Thymus (tissue), 11 donors: ENCODE measurements at regions not wholly inside any gene's neighbourhood (a gene's known extent, or its start where the extent isn't known, plus 50 kb on each side); places are given as distances from the start of the nearest gene placed in this dataset.

Experiments used
- DNase-seq, 9 donors: peaks; one replicate each; pipeline ENCODE4 v3.0.0-alpha.2; 2013; ENCODE audit warnings: low spot score in 9 of 9, low read depth in 6 of 9, missing footprints in 1 of 9
- H3K27ac ChIP-seq, 2 donors: one replicate each; pipeline ENCODE4 v1.5.1; 2013; ENCODE audit warnings: control low read depth in 1 of 2, low read depth in 1 of 2, low read length in 1 of 2, mild to moderate bottlenecking in 1 of 2, moderate library complexity in 1 of 2
- H3K27me3 ChIP-seq, 2 donors: one replicate each; pipeline ENCODE4 v1.5.1; 2013; ENCODE audit warnings: low read length in 1 of 2; ENCODE audit not compliant: control insufficient read depth in 2 of 2, insufficient read depth in 1 of 2
- H3K36me3 ChIP-seq, 2 donors: one replicate each; pipeline ENCODE4 v1.5.1; 2013; ENCODE audit warnings: low read length in 1 of 2, mild to moderate bottlenecking in 1 of 2, moderate library complexity in 1 of 2; ENCODE audit not compliant: control insufficient read depth in 2 of 2, insufficient read depth in 2 of 2
- H3K4me1 ChIP-seq, 2 donors: one replicate each; pipeline ENCODE4 v1.5.1; 2013; ENCODE audit warnings: low read length in 2 of 2; ENCODE audit not compliant: control insufficient read depth in 2 of 2, insufficient read depth in 2 of 2
- H3K4me3 ChIP-seq, 2 donors: one replicate each; pipeline ENCODE4 v1.5.1; 2013; ENCODE audit warnings: low read length in 2 of 2, control low read depth in 1 of 2, mild to moderate bottlenecking in 1 of 2
- H3K9me3 ChIP-seq, 2 donors: one replicate each; pipeline ENCODE4 v1.5.1; 2013; ENCODE audit warnings: low read length in 1 of 2, mild to moderate bottlenecking in 1 of 2; ENCODE audit not compliant: control insufficient read depth in 2 of 2, insufficient read depth in 1 of 2
- WGBS: extraction: QIAGEN DNeasy Blood & Tissue Kit; methylation state at CpG from one replicate; pipeline ENCODE4 v1.1.7; 2013; 5-methylcytosine and 5-hydroxymethylcytosine counted together
- donor health status: healthy.

GRCh38 chr4:134313591-134313990, 112.0 kb upstream of the PABPC4L start:
- WGBS = 85% methylated on average over 2 of the region's 2 CpGs
- Histone ChIP-seq H3K27ac (no peak overlapping the region), H3K36me3 (no peaks in the 10 kb centered on the region), H3K4me3 (no peak overlapping the region), H3K4me1 (no peaks in the 10 kb centered on the region), H3K27me3 (no peaks in the 10 kb centered on the region), H3K9me3 (no peaks in the 10 kb centered on the region)
- no peak for DNase-seq

- H3K27me3 ChIP-seq = no peaks in the 10 kb centered on the region
- no peak overlapping the region for H3K4me3 ChIP-seq
- 91% methylated on average over 2 of the region's 2 CpGs for WGBS
- DNase-seq = no peak
- no peaks in the 10 kb centered on the region for H3K4me1 ChIP-seq
- H3K9me3 ChIP-seq = no peaks in the 10 kb centered on the region
- H3K36me3 ChIP-seq = no peaks in the 10 kb centered on the region
- no peak overlapping the region for H3K27ac ChIP-seq
Measured at GRCh38 chr4:134309715-134310114, 108.1 kb upstream of the PABPC4L start.

- Histone ChIP-seq H3K9me3 (no peaks in the 10 kb centered on the region), H3K27me3 (no peaks in the 10 kb centered on the region), H3K4me3 (no peak overlapping the region), H3K4me1 (no peaks in the 10 kb centered on the region), H3K36me3 (no peaks in the 10 kb centered on the region), H3K27ac (no peak overlapping the region)
- DNase-seq = no peak
Measured at GRCh38 chr4:134308910-134309309, 107.3 kb upstream of the PABPC4L start.

- H3K36me3 ChIP-seq = no peaks in the 10 kb centered on the region
- no peaks in the 10 kb centered on the region for H3K9me3 ChIP-seq
- H3K27me3 ChIP-seq = no peaks in the 10 kb centered on the region
- no peak for DNase-seq
- H3K27ac ChIP-seq = no peak overlapping the region
- H3K4me1 ChIP-seq = no peaks in the 10 kb centered on the region
- no peak overlapping the region for H3K4me3 ChIP-seq
Measured at GRCh38 chr4:134298313-134298712, 96.7 kb upstream of the PABPC4L start.

GRCh38 chr4:134297765-134298164, 96.2 kb upstream of the PABPC4L start:
- no peaks in the 10 kb centered on the region for H3K4me1 ChIP-seq
- H3K9me3 ChIP-seq = no peaks in the 10 kb centered on the region
- H3K4me3 ChIP-seq = no peak overlapping the region
- no peak for DNase-seq
- H3K36me3 ChIP-seq = no peaks in the 10 kb centered on the region
- H3K27ac ChIP-seq = no peak overlapping the region
- H3K27me3 ChIP-seq = no peaks in the 10 kb centered on the region

- WGBS = 98% methylated on average over 2 of the region's 2 CpGs
Measured at GRCh38 chr4:134282680-134283079, 81.1 kb upstream of the PABPC4L start.

GRCh38 chr4:134278675-134279074, 77.1 kb upstream of the PABPC4L start:
- no peak for DNase-seq
- H3K36me3 ChIP-seq = no peaks in the 10 kb centered on the region
- H3K4me3 ChIP-seq = no peak overlapping the region
- no peaks in the 10 kb centered on the region for H3K27me3 ChIP-seq
- H3K4me1 ChIP-seq = no peaks in the 10 kb centered on the region
- no peak overlapping the region for H3K27ac ChIP-seq
- WGBS = 83% methylated on average over 1 of the region's 1 CpG
- no peaks in the 10 kb centered on the region for H3K9me3 ChIP-seq

More at GRCh38 chr4:134282680-134283079, 81.1 kb upstream of the PABPC4L start:
- Histone ChIP-seq H3K4me3 (no peak overlapping the region), H3K27ac (no peak overlapping the region), H3K4me1 (no peaks in the 10 kb centered on the region), H3K27me3 (no peaks in the 10 kb centered on the region), H3K36me3 (no peaks in the 10 kb centered on the region), H3K9me3 (no peaks in the 10 kb centered on the region)
- DNase-seq = no peak

- H3K9me3 ChIP-seq = no peaks in the 10 kb centered on the region
- no peak overlapping the region for H3K27ac ChIP-seq
- H3K4me3 ChIP-seq = no peak overlapping the region
- 80% methylated on average over 2 of the region's 2 CpGs for WGBS
- H3K36me3 ChIP-seq = no peaks in the 10 kb centered on the region
- DNase-seq = no peak
- H3K27me3 ChIP-seq = no peaks in the 10 kb centered on the region
- H3K4me1 ChIP-seq = no peaks in the 10 kb centered on the region
Measured at GRCh38 chr4:134276476-134276875, 74.9 kb upstream of the PABPC4L start.

GRCh38 chr4:134260126-134260525, 58.5 kb upstream of the PABPC4L start:
- H3K4me1 ChIP-seq = no peaks in the 10 kb centered on the region
- no peak overlapping the region for H3K4me3 ChIP-seq
- DNase-seq = no peak
- H3K27me3 ChIP-seq = no peaks in the 10 kb centered on the region
- 99% methylated on average over 1 of the region's 1 CpG for WGBS
- no peaks in the 10 kb centered on the region for H3K9me3 ChIP-seq
- H3K36me3 ChIP-seq = no peaks in the 10 kb centered on the region
- H3K27ac ChIP-seq = no peak overlapping the region
